Neural progenitor cell (in vitro differentiated cells): ENCODE measurements at regions not wholly inside any gene's neighbourhood (a gene's known extent, or its start where the extent isn't known, plus 50 kb on each side); places are given as distances from the start of the nearest gene placed in this dataset.

ENCODE experiments used
- DNase-seq: peaks from one replicate; pipeline ENCODE4 v3.0.0-alpha.2; 2016; ENCODE audit warnings: low spot score
- H2AFZ ChIP-seq: fragments of 200-600 bp; sonication (generic); replicated peaks from 2 replicates; pipeline ENCODE4 v1.6.1; 2016; ENCODE audit warnings: antibody characterized with exemption
- H3F3A ChIP-seq: fragments of 200-600 bp; sonication (generic); 2 replicates; pipeline ENCODE4 v1.6.1; 2016; ENCODE audit warnings: antibody characterized with exemption, low read depth
- H3K27ac ChIP-seq: fragments of 200-600 bp; sonication (generic); 2 replicates; pipeline ENCODE4 v1.5.1; 2016; ENCODE audit warnings: mild to moderate bottlenecking
- H3K27me3 ChIP-seq: fragments of 200-600 bp; sonication (generic); 2 replicates; pipeline ENCODE4 v1.6.1; 2016; ENCODE audit warnings: mild to moderate bottlenecking, moderate library complexity
- H3K36me3 ChIP-seq: fragments of 200-600 bp; sonication (generic); 2 replicates; pipeline ENCODE4 v1.5.1; 2016
- H3K4me1 ChIP-seq: fragments of 200-600 bp; sonication (generic); 2 replicates; pipeline ENCODE4 v1.6.1; 2016; ENCODE audit warnings: mixed run types
- H3K4me2 ChIP-seq: fragments of 200-600 bp; sonication (generic); 2 replicates; pipeline ENCODE4 v1.6.1; 2016
- H3K4me3 ChIP-seq: fragments of 200-600 bp; sonication (generic); 2 replicates; pipeline ENCODE4 v1.5.1; 2016
- H3K79me2 ChIP-seq: fragments of 200-600 bp; sonication (generic); 2 replicates; pipeline ENCODE4 v1.6.1; 2016; ENCODE audit warnings: low read depth
- H3K9ac ChIP-seq: fragments of 200-600 bp; sonication (generic); 2 replicates; pipeline ENCODE4 v1.6.1; 2016
- H3K9me3 ChIP-seq: fragments of 200-600 bp; sonication (generic); 2 replicates; pipeline ENCODE4 v1.5.1; 2016; ENCODE audit warnings: low read depth
- H4K20me1 ChIP-seq: fragments of 200-600 bp; sonication (generic); 2 replicates; pipeline ENCODE4 v1.6.1; 2016; ENCODE audit warnings: low read depth
- H3K27ac Mint-ChIP-seq: 3 replicates; pipeline ENCODE4 v1.8.0; 2021; ENCODE audit warnings: mixed read lengths
- H3K27me3 Mint-ChIP-seq: 2 replicates; pipeline ENCODE4 v1.8.0; 2022; ENCODE audit warnings: low read depth, mild to moderate bottlenecking, inconsistent platforms, moderate library complexity, mixed read lengths; ENCODE audit not compliant: insufficient read depth
- H3K36me3 Mint-ChIP-seq: 3 replicates; pipeline ENCODE4 v1.8.0; 2021; ENCODE audit warnings: mixed read lengths
- H3K4me1 Mint-ChIP-seq: 3 replicates; pipeline ENCODE4 v1.8.0; 2021; ENCODE audit warnings: mixed read lengths
- H3K4me3 Mint-ChIP-seq: 3 replicates; pipeline ENCODE4 v1.8.0; 2021; ENCODE audit warnings: mild to moderate bottlenecking, moderate library complexity, mixed read lengths
- H3K9me3 Mint-ChIP-seq: 3 replicates; pipeline ENCODE4 v1.8.0; 2020; ENCODE audit warnings: mixed read lengths
- CTCF ChIP-seq: fragments of 200-600 bp; sonication (generic); IDR thresholded peaks from 2 replicates; pipeline ENCODE4 v1.5.1; 2017; ENCODE audit warnings: antibody characterized with exemption, mild to moderate bottlenecking
- EZH2 ChIP-seq: fragments of 200-600 bp; sonication (generic); IDR thresholded peaks from 2 replicates; pipeline ENCODE4 v1.6.1; 2017; ENCODE audit warnings: antibody characterized with exemption, mild to moderate bottlenecking, moderate library complexity
- EZH2phosphoT487 ChIP-seq: fragments of 200-600 bp; sonication (generic); IDR thresholded peaks from 2 replicates; pipeline ENCODE4 v1.6.1; 2017; ENCODE audit warnings: antibody characterized with exemption

DNA sequence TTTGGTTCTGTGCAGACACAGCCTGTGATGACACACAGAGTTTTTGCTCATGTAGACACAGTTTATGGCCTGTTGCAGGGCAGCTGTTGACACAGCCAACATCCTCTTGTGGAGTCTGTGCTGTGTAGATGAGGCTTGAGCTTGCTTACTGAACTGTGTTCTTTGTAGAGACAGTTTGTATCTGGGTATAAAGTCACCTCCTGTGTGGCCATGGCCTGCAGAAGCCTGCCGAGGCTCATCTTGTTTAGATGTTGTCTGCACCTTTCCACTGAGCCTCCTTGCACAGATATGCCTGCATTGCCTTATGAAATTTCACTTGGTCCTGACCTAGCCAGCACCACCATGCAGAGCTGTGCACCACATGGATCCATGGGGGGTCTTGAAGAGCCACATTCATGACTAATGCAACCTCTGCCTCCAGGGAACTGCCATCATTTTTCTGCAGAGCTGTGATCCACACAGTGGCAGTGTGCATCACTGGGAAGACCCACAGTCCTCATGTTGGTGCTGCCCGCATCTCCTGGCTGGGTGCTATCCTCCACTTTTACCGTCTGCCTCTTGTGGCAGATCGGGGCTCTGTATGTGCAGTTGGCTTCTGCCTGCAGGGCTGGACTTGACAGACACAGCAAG lies 198.0 kb upstream of the MAMLD1 start:
- no peaks in the 10 kb centered on the region for H4K20me1 ChIP-seq
- H3K27ac Mint-ChIP-seq = no peak overlapping the region
- no peaks in the 10 kb centered on the region for H3K36me3 Mint-ChIP-seq
- no peaks in the 10 kb centered on the region for H3F3A ChIP-seq
- H2AFZ ChIP-seq = no peak overlapping the region
- H3K79me2 ChIP-seq = no peaks in the 10 kb centered on the region
- H3K4me1 Mint-ChIP-seq = no peaks in the 10 kb centered on the region
- no peak overlapping the region for H3K4me3 Mint-ChIP-seq
- DNase-seq = no peak
- H3K27ac ChIP-seq = no peak overlapping the region
- no peaks in the 10 kb centered on the region for H3K4me1 ChIP-seq
- H3K4me2 ChIP-seq = no peak overlapping the region
- no peaks in the 10 kb centered on the region for H3K9me3 ChIP-seq
- no peaks in the 10 kb centered on the region for H3K27me3 ChIP-seq
- peaks cover 4% of the 10 kb centered on the region for H3K9me3 Mint-ChIP-seq
- TF ChIP-seq CTCF (no peak), EZH2phosphoT487 (no peak), EZH2 (no peak)
- no peak overlapping the region for H3K4me3 ChIP-seq
- peaks cover 2% of the 10 kb centered on the region for H3K27me3 Mint-ChIP-seq
- no peak overlapping the region for H3K9ac ChIP-seq
- no peaks in the 10 kb centered on the region for H3K36me3 ChIP-seq

DNA sequence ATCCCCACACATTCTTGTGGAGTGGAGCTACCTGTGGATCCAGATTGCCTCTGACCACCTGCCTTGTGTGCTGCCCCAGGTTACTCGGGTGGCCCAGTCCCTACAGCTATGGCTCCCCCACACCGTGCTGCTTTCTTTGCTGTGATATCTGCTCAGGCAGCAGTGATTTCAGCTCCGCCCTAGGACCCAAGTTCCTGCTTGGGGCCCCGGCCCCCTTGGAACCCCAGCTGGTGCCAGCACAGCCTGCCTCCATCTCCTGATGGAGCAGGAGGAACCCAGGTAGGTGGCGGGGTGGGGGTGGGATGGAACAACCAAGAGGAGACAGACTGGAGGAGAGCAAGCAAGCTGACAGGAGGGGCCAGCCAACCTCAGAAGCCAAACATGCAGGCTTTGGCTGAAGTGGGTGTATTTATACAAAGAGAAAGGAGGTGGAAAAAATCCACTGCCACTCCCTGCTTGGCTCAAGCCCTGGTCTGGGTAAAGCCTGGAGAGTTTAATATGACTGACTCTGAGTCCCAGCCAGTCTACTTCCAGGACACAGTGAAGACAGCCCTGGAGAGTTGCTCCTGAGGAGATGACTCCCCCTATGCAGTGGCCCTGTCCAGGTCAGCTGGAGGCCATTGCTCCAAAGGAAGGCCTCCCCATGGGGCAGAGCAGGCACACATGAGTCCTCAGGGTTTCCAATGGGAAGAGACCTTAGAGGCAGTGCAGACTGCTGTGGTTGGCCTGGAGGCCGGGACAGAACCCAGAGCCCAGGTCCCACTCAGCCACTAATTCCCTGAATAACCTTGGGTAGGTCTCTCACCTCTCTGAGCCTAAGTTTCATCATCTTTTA lies 197.1 kb upstream of the MAMLD1 start:
- H3K4me2 ChIP-seq = no peak overlapping the region
- no peak overlapping the region for H3K27ac Mint-ChIP-seq
- H4K20me1 ChIP-seq = no peaks in the 10 kb centered on the region
- no peaks in the 10 kb centered on the region for H3F3A ChIP-seq
- peaks cover 4% of the 10 kb centered on the region for H3K9me3 Mint-ChIP-seq
- no peak for TF ChIP-seq EZH2phosphoT487
- TF ChIP-seq CTCF = no peak
- TF ChIP-seq EZH2 = no peak
- H3K27ac ChIP-seq = no peak overlapping the region
- H3K9me3 ChIP-seq = no peaks in the 10 kb centered on the region
- no peaks in the 10 kb centered on the region for H3K79me2 ChIP-seq
- H2AFZ ChIP-seq = no peak overlapping the region
- H3K9ac ChIP-seq = no peak overlapping the region
- H3K36me3 ChIP-seq = no peaks in the 10 kb centered on the region
- H3K4me1 Mint-ChIP-seq = no peaks in the 10 kb centered on the region
- H3K27me3 Mint-ChIP-seq = no peaks in the 10 kb centered on the region
- no peaks in the 10 kb centered on the region for H3K36me3 Mint-ChIP-seq
- H3K4me1 ChIP-seq = no peaks in the 10 kb centered on the region
- H3K4me3 Mint-ChIP-seq = no peak overlapping the region
- no peaks in the 10 kb centered on the region for H3K27me3 ChIP-seq
- no peak overlapping the region for H3K4me3 ChIP-seq
- DNase-seq = no peak

DNA sequence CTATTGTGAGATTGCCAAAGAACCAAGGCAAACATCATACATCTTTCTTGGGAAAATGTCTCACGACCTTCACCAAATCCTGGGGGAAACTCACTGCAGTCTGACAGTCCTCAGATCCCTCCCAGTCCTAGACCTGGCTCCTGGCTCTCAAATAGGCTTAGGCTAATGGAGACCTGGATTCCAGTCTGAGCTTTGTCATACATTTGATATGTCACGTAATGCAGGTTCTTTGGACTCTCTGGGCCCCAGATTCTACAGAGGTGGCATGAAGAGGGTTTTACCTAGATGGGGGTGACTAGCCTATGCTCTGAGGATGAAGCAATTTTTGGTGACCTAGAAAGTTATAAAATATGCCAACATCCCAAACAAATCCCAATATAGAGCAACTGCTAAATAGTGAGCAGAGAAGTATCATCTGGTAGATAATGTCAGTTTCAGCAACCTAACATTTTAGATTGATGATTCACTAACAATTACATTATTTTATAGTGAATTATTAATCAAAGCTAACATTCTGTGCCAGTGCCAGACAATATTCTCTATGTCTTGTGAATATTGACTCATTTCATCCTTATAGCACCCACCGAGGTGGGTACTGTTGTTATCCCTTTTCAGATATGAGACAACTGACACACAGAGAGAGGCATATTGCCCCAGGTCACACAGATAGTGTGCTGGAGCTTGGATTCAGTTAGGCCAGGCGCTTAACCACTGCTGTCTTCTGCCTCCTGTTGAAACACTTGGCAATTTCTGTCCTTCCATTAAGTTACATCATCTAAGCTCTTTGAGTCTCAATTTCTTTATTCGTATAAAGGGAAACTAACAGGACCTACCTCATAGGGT lies 195.4 kb upstream of the MAMLD1 start:
- no peaks in the 10 kb centered on the region for H4K20me1 ChIP-seq
- H3K9ac ChIP-seq = no peak overlapping the region
- H3K36me3 ChIP-seq = no peaks in the 10 kb centered on the region
- H3K4me1 ChIP-seq = no peaks in the 10 kb centered on the region
- TF ChIP-seq CTCF (no peak), EZH2 (no peak)
- H3K4me2 ChIP-seq = no peak overlapping the region
- DNase-seq = no peak
- no peak overlapping the region for H2AFZ ChIP-seq
- H3K36me3 Mint-ChIP-seq = no peaks in the 10 kb centered on the region
- no peak overlapping the region for H3K27ac Mint-ChIP-seq
- no peaks in the 10 kb centered on the region for H3K27me3 Mint-ChIP-seq
- no peaks in the 10 kb centered on the region for H3K79me2 ChIP-seq
- peaks cover 4% of the 10 kb centered on the region for H3K9me3 Mint-ChIP-seq
- H3F3A ChIP-seq = no peaks in the 10 kb centered on the region
- H3K9me3 ChIP-seq = no peaks in the 10 kb centered on the region
- H3K4me3 Mint-ChIP-seq = no peak overlapping the region
- H3K27ac ChIP-seq = no peak overlapping the region
- H3K27me3 ChIP-seq = no peaks in the 10 kb centered on the region
- H3K4me1 Mint-ChIP-seq = no peaks in the 10 kb centered on the region
- no peak overlapping the region for H3K4me3 ChIP-seq
